ENCODE measurements at regions not wholly inside any gene's neighbourhood (a gene's known extent, or its start where the extent isn't known, plus 50 kb on each side); places are given as distances from the start of the nearest gene placed in this dataset.

- no peak for DNase-seq (ENCODE audit: low spot score)
- WGBS = 77% methylated on average over 5 of the region's 5 CpGs
- no peak for TF ChIP-seq ZBTB33 (IDR thresholded peaks at IDR 0.05)
- TF ChIP-seq ATF3 (IDR thresholded peaks at IDR 0.05) = no peak
- no peak for TF ChIP-seq TAF1 (conservative IDR thresholded peaks at IDR 0.05)
- TF ChIP-seq REST (IDR thresholded peaks at IDR 0.05) = no peak
- no peak for TF ChIP-seq JUND (IDR thresholded peaks at IDR 0.05)
- no peak for TF ChIP-seq HNF4A (conservative IDR thresholded peaks at IDR 0.05)
- Histone ChIP-seq H3K9ac (ENCODE audit: low read depth in 1 of 2, low read length in 2 of 2) (no peak overlapping the region), H3K27me3 (ENCODE audit: control insufficient read depth in 4 of 4, insufficient read depth in 4 of 4, low read length in 3 of 4) (peaks cover 0 to 26% (median 5%) of the 10 kb centered on the region in 4 donors), H3K27ac (ENCODE audit: low read depth in 1 of 2, low read length in 2 of 2) (no peak overlapping the region), H3K36me3 (ENCODE audit: control insufficient read depth in 4 of 4, insufficient read depth in 3 of 4, low read depth in 1 of 4, low read length in 3 of 4) (no peaks in the 10 kb centered on the region), H3K4me3 (ENCODE audit: low read depth in 1 of 3, low read length in 3 of 3) (no peak overlapping the region), H3K4me1 (ENCODE audit: control insufficient read depth in 4 of 4, insufficient read depth in 4 of 4, low read length in 3 of 4) (peaks cover 0 to 12% (median 6%) of the 10 kb centered on the region in 4 donors), H3K9me3 (ENCODE audit: control insufficient read depth in 4 of 4, low read length in 3 of 4) (no peaks in the 10 kb centered on the region)
These were observed 412.4 kb upstream of the MKI67 start for GRCh38 chr10:128538671-128539070.

- DNase-seq (ENCODE audit: low spot score) = no peak
- Histone ChIP-seq H3K9ac (ENCODE audit: low read depth in 1 of 2, low read length in 2 of 2) (no peak overlapping the region), H3K27ac (ENCODE audit: low read depth in 1 of 2, low read length in 2 of 2) (no peak overlapping the region), H3K9me3 (ENCODE audit: control insufficient read depth in 4 of 4, low read length in 3 of 4) (no peaks in the 10 kb centered on the region), H3K27me3 (ENCODE audit: control insufficient read depth in 4 of 4, insufficient read depth in 4 of 4, low read length in 3 of 4) (peaks cover 0 to 26% (median 5%) of the 10 kb centered on the region in 4 donors), H3K4me3 (ENCODE audit: low read depth in 1 of 3, low read length in 3 of 3) (no peak overlapping the region), H3K36me3 (ENCODE audit: control insufficient read depth in 4 of 4, insufficient read depth in 3 of 4, low read depth in 1 of 4, low read length in 3 of 4) (no peaks in the 10 kb centered on the region), H3K4me1 (ENCODE audit: control insufficient read depth in 4 of 4, insufficient read depth in 4 of 4, low read length in 3 of 4) (peaks cover 0 to 12% (median 6%) of the 10 kb centered on the region in 4 donors)
- TF ChIP-seq FOXA2 (IDR thresholded peaks at IDR 0.05) = no peak
- no peak for TF ChIP-seq YY1 (IDR thresholded peaks at IDR 0.05)
- no peak for TF ChIP-seq CTCF (IDR thresholded peaks at IDR 0.05; ENCODE audit: low read depth, low read length, missing input control)
- no peak for TF ChIP-seq ZBTB33 (IDR thresholded peaks at IDR 0.05)
- no peak for TF ChIP-seq RAD21 (IDR thresholded peaks at IDR 0.05)
- TF ChIP-seq TAF1 (conservative IDR thresholded peaks at IDR 0.05) = no peak
- no peak for TF ChIP-seq HNF4A (conservative IDR thresholded peaks at IDR 0.05)
- no peak for TF ChIP-seq HNF4G (IDR thresholded peaks at IDR 0.05)
- TF ChIP-seq NR2F2 (IDR thresholded peaks at IDR 0.05) = no peak
- TF ChIP-seq FOXA1 (IDR thresholded peaks at IDR 0.05) = no peak
- TF ChIP-seq SP1 (IDR thresholded peaks at IDR 0.05) = no peak
- no peak for TF ChIP-seq EGR1 (IDR thresholded peaks at IDR 0.05; ENCODE audit: low read depth in 2 of 2)
- TF ChIP-seq MAX (IDR thresholded peaks at IDR 0.05) = no peak
- TF ChIP-seq RXRA (IDR thresholded peaks at IDR 0.05) = no peak
- TF ChIP-seq ATF3 (IDR thresholded peaks at IDR 0.05) = no peak
- 81% methylated on average over 10 of the region's 10 CpGs for WGBS
These were observed 413.4 kb upstream of the MKI67 start for GRCh38 chr10:128539510-128540127.

Measured in liver (tissue), 8 donors.